ENCODE measurements at regions not wholly inside any gene's neighbourhood (a gene's known extent, or its start where the extent isn't known, plus 50 kb on each side); places are given as distances from the start of the nearest gene placed in this dataset.
"Not testable (repeated sequence)": the region's sequence is repeated elsewhere in the genome, so short reads cannot be mapped to it uniquely, and the experiment has no call there.

DNA sequence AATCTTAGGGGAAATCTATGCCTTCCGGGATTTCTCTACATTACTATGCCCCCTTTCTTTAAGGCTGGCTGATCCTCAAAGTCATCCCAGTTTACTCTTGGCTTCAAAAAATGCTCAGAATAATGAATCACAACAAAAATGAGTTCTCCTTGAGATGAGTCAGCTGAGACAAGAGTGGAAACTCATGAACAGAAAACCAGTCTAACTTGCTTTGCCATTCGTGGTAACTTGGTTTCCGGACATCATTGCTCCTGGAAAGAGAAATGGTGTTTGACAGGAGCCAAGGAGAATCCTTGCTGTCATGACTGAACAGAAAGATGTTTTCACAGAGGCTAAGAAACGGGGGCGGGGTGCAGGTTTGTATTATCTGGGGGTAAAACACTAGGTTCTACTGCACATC, 435.6 kb upstream of the DYNLRB2 start:
- POLR2A ChIA-PET, result no interaction called here
- Mint-ChIP-seq H3K36me3 (no peaks in the 10 kb centered on the region), H3K9me3 (peaks cover 0 to 7% (median 0%) of the 10 kb centered on the region in 9 donors), H3K27me3 (peaks cover 4 to 17% (median 13%) of the 10 kb centered on the region in 5 donors), H3K4me3 (no peak overlapping the region), H3K27ac (no peak overlapping the region), H3K4me1 (no peaks in the 10 kb centered on the region)
- DNase-seq (no peak), ATAC-seq (no peak)

DNA sequence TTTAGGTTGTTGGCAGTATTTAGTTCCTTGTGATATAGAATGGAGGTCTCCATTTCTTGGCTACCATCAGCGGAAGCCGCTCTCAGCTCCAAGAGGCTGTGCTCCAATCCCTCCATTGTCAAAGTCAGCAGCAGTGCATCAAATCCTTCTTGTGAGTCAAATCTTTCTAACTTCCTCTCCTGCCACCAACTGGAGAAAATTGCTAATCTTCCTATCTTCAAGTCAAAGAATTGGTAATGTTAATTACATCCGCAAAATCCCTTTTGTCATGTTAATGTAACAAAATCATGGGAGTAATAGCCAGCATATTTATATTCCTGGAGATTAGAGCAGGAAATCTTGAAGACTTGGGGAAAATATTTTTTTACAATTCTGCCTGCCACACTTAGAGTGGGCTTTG, 436.4 kb upstream of the DYNLRB2 start:
- no peak for DNase-seq

DNA sequence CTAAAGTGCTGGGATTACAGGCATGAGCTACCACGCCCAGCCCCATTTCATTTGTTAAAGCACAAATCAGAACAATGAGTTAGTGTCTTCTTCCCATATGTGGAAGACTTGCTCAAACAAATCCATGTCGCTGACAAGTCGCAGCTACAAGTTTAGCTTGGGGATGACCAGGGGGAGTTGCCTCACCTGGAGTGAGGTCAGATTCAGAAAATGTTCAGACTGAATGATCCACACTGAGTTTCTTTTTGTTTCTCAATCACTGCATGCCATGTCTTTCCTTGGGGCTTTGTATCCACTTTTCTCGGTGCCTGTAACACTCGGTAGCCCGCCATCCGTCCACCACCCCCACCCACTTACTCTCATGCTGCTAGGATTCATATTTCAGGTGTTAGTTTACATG, 437.3 kb upstream of the DYNLRB2 start:
- no peaks in the 10 kb centered on the region for H3K4me1 Mint-ChIP-seq
- ATAC-seq, result no peak
- H3K27me3 Mint-ChIP-seq, result peaks cover 4 to 19% (median 15%) of the 10 kb centered on the region in 5 donors
- H3K4me3 Mint-ChIP-seq, result no peak overlapping the region
- POLR2A ChIA-PET, result no interaction called here
- no peak overlapping the region for H3K27ac Mint-ChIP-seq
- no peaks in the 10 kb centered on the region for H3K36me3 Mint-ChIP-seq
- H3K9me3 Mint-ChIP-seq, result peaks cover 0 to 12% (median 3%) of the 10 kb centered on the region in 9 donors
- no peak for DNase-seq

More for the DNA sequence above, 436.4 kb upstream of the DYNLRB2 start:
- no peaks in the 10 kb centered on the region for H3K36me3 Mint-ChIP-seq
- no peak overlapping the region for H3K4me3 Mint-ChIP-seq
- H3K9me3 Mint-ChIP-seq, result peaks cover 0 to 7% (median 0%) of the 10 kb centered on the region in 9 donors
- no peaks in the 10 kb centered on the region for H3K4me1 Mint-ChIP-seq
- peaks cover 4 to 15% (median 13%) of the 10 kb centered on the region in 5 donors for H3K27me3 Mint-ChIP-seq
- H3K27ac Mint-ChIP-seq, result no peak overlapping the region
- POLR2A ChIA-PET, result no interaction called here
- no peak for ATAC-seq

DNA sequence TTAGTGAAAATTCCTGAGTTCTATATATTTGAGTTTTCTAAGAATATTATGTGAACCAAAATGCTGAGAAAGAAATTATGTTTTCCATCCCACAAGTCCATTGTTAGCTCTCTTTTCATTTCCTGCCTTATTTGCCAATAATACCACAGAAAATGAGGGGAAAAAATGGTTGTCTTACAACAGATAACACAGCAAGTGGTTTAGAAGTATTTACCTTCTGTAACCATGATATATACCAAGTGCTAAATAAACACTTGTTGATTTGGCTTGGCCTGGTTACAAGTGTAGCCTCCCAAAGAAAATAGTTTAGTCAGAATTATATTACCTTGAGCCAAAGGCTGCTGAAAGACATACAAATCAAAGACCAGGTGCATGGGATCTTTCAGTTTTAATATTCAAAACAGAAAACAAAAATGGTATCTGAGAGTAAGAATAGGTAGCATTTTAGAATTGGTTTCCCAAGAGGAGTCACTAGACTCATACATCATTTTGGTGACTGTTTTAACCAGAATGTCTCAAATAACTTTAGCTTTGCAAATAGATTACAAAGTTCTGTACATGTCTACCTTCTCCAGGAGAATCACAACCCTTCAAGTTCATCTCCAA, 439.8 kb upstream of the DYNLRB2 start:
- Mint-ChIP-seq H3K9me3 (peaks cover 0 to 14% (median 6%) of the 10 kb centered on the region in 9 donors), H3K27ac (no peak overlapping the region), H3K4me1 (no peaks in the 10 kb centered on the region), H3K4me3 (no peak overlapping the region), H3K36me3 (no peaks in the 10 kb centered on the region), H3K27me3 (peaks cover 4 to 22% (median 15%) of the 10 kb centered on the region in 5 donors)
- DNase-seq (no peak), ATAC-seq (no peak)
- POLR2A ChIA-PET, result no interaction called here

DNA sequence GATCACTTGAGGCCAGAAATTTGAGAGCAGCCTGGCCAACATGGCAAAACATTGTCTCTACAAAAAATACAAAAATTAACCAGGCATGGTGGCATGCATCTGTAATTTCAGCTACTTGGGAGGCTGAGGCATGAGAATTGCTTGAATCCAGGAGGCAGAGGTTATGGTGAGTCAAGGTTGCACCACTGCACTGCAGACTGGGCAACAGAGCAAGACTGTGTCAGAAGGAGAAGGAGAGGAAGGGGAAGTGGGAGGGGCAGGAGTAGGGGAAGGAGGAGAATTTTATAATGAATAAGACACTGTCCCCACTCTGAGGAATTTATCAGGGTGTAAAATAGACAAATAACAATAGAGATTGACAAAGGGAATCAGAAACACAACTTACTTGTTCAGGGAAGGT, 440.6 kb upstream of the DYNLRB2 start:
- no peak overlapping the region for H3K27ac Mint-ChIP-seq
- POLR2A ChIA-PET, result no interaction called here
- no peaks in the 10 kb centered on the region for H3K36me3 Mint-ChIP-seq

DNA sequence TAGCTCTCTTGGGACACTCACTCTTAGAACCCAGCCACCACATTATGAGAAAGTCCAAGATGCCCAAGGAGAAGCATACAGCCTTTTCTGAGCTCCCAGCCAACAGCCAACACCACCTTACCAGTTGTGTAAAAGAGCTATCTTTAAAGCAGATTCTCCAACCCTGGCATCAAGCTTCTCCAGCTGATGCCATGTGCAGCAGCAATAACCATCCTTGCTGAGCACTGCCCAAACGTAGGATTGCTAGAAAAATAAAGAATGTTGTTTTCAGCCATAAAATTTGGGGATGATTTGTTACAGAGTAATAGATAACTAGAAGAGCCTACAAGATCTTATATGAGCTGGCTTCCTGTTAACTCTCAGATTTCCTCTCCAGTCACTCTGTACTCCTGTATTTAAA, 443.7 kb upstream of the DYNLRB2 start:
- H3K36me3 Mint-ChIP-seq, result no peaks in the 10 kb centered on the region
- DNase-seq (no peak), ATAC-seq (no peak)
- H3K27me3 Mint-ChIP-seq, result peaks cover 0 to 19% (median 4%) of the 10 kb centered on the region in 5 donors
- peaks cover 0 to 1% (median 0%) of the 10 kb centered on the region in 4 donors for H3K4me1 Mint-ChIP-seq
- H3K27ac Mint-ChIP-seq, result no peak overlapping the region
- H3K9me3 Mint-ChIP-seq, result peaks cover 0 to 14% (median 6%) of the 10 kb centered on the region in 9 donors
- H3K4me3 Mint-ChIP-seq, result no peak overlapping the region
- POLR2A ChIA-PET, result no interaction called here

More for the DNA sequence above, 440.6 kb upstream of the DYNLRB2 start:
- no peaks in the 10 kb centered on the region for H3K4me1 Mint-ChIP-seq
- DNase-seq (no peak), ATAC-seq (no peak)
- peaks cover 0 to 14% (median 6%) of the 10 kb centered on the region in 9 donors for H3K9me3 Mint-ChIP-seq
- no peak overlapping the region for H3K4me3 Mint-ChIP-seq
- H3K27me3 Mint-ChIP-seq, result peaks cover 4 to 21% (median 14%) of the 10 kb centered on the region in 5 donors

DNA sequence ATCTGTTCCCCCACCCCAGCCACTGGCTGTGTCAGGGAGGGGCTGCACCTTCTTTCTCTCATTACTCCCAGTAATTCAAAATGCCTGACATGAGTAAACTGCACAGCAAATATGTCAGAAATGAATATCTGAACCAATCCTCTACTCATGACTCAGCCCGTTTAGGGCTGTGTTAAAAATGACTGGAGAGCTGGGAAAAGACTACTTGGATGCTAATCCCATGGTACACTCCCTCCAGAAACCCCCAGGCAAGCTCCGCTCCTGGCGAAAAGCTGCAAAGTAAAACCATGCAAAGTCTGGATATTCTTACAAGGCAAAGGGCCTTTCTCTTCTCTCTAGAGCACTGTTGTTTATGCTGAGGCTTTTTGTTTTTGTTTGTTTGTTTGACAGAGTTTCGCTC, 448.1 kb upstream of the DYNLRB2 start:
- H3K27me3 Mint-ChIP-seq, result peaks cover 0 to 15% (median 1%) of the 10 kb centered on the region in 5 donors
- peaks cover 0 to 15% (median 2%) of the 10 kb centered on the region in 9 donors for H3K9me3 Mint-ChIP-seq
- H3K36me3 Mint-ChIP-seq, result no peaks in the 10 kb centered on the region
- DNase-seq, result no peak
- ATAC-seq, result no peak
- POLR2A ChIA-PET, result no interaction called here
- H3K27ac Mint-ChIP-seq, result no peak overlapping the region
- H3K4me3 Mint-ChIP-seq, result no peak overlapping the region
- H3K4me1 Mint-ChIP-seq, result peaks cover 0 to 1% (median 0%) of the 10 kb centered on the region in 4 donors

DNA sequence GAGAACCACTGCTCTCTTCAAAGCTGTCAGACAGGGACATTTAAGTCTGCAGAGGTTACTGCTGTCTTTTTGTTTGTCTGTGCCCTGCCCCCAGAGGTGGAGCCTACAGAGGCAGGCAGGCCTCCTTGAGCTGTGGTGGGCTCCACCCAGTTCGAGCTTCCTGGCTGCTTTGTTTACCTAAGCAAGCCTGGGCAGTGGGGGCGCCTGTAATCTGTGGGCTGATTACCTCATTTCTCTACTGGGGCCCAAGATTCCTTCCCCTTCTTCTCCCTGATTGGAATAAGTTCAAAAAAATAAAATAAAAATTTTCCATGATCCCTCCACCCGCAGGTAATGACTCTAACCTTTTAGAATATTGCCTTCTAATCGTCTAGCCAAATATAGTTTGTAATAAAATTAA, 449.3 kb upstream of the DYNLRB2 start:
- H3K4me3 Mint-ChIP-seq, ATAC-seq, H3K36me3 Mint-ChIP-seq, DNase-seq, POLR2A ChIA-PET, H3K4me1 Mint-ChIP-seq, H3K27ac Mint-ChIP-seq: not testable (repeated sequence)
- Mint-ChIP-seq H3K27me3 (peaks cover 0 to 11% (median 1%) of the 10 kb centered on the region in 5 donors), H3K9me3 (peaks cover 0 to 10% (median 0%) of the 10 kb centered on the region in 9 donors)

DNA sequence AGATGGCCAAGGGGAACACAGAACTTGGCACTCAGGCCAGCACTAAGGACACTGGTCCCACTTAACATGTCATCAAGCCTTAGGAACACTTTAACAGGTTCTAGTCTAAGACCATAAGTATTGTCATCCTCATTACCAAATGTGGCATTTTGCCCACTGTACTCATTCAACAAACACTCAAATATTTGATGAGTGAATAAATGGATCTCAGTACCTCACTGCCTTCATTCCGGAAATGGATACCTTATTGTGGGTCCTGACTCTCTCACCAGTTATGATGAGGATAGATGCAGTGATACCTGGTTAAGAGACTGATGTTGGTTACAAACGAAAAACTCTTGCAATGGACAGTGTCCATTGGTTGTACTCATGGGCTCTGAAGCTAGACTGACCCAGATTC, 455.2 kb upstream of the DYNLRB2 start:
- peaks cover 0 to 2% (median 0%) of the 10 kb centered on the region in 9 donors for H3K9me3 Mint-ChIP-seq
- no peak for ATAC-seq
- no peak overlapping the region for H3K4me3 Mint-ChIP-seq
- H3K36me3 Mint-ChIP-seq, result no peaks in the 10 kb centered on the region
- no peaks in the 10 kb centered on the region for H3K27me3 Mint-ChIP-seq
- no peak for DNase-seq
- no peaks in the 10 kb centered on the region for H3K4me1 Mint-ChIP-seq
- H3K27ac Mint-ChIP-seq, result no peak overlapping the region
- POLR2A ChIA-PET, result no interaction called here

DNA sequence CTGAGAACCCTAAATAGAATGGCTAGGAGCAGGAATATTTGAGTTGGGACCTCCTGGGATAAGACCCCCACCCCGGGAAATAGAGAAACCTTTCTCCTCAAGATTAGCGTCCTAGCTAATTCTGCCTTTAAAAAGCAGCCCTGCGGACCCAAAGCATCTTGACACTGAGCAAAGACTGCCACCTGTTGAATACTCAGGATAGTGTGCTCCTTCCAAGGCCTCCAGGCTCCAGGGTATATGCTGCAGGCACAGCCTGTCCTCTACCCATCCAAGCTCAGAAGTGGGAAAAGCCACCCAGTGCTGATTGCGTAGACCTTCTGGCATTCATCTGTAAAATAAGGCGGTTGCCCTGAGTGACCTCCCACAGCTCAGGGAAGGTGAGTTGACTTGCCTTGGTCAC, 456.2 kb upstream of the DYNLRB2 start:
- H3K27me3 Mint-ChIP-seq, result no peaks in the 10 kb centered on the region
- no peak overlapping the region for H3K4me3 Mint-ChIP-seq
- no peaks in the 10 kb centered on the region for H3K4me1 Mint-ChIP-seq
- H3K27ac Mint-ChIP-seq, result no peak overlapping the region
- DNase-seq (no peak), ATAC-seq (no peak)
- no peaks in the 10 kb centered on the region for H3K36me3 Mint-ChIP-seq
- peaks cover 0 to 2% (median 0%) of the 10 kb centered on the region in 9 donors for H3K9me3 Mint-ChIP-seq
- POLR2A ChIA-PET, result no interaction called here

DNA sequence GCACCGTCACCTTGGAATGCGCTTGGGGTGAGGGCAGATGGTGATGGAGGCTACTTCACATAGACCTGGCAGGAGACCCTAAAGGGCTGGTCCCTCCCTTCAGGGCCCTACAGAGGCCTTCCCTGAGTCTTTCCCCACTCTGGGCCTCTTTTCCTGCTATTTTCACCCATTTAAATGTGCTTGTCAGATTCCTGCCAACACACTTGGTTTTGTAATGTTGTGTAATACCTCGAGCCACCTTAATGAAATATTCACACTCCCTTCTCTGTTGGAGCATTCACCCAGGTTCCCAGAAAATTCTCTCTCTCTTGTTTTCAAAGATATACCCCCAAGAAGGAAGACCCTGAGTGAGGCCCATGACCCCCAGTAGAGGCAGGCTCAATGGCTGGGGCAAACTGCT, 456.6 kb upstream of the DYNLRB2 start:
- ATAC-seq (no peak), DNase-seq (no peak)
- H3K27me3 Mint-ChIP-seq, result no peaks in the 10 kb centered on the region
- H3K27ac Mint-ChIP-seq, result no peak overlapping the region
- H3K4me3 Mint-ChIP-seq, result no peak overlapping the region
- no peaks in the 10 kb centered on the region for H3K36me3 Mint-ChIP-seq
- POLR2A ChIA-PET, result no interaction called here
- no peaks in the 10 kb centered on the region for H3K4me1 Mint-ChIP-seq
- H3K9me3 Mint-ChIP-seq, result peaks cover 0 to 2% (median 0%) of the 10 kb centered on the region in 9 donors

DNA sequence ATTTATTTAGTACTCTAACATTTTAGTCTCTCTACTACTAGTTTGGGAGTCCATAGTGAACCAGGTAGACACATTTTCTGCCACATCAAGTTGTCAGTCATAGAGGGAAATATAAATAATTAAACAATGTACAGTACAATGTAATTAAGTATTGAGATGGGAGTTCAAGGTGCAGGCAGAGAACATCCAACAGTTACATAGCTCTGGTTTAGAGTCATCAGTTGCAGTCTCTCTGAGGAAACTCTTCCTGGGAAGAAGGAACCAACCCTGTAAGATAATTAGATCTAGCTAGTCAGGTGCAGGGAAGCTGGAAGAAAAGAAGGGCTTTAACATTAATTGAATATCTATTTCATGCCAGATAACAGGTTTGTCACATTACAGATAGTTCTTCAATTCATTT, 457.9 kb upstream of the DYNLRB2 start:
- no peak for DNase-seq
- Mint-ChIP-seq H3K27me3 (no peaks in the 10 kb centered on the region), H3K4me3 (no peak overlapping the region), H3K9me3 (peaks cover 0 to 2% (median 0%) of the 10 kb centered on the region in 9 donors), H3K4me1 (no peaks in the 10 kb centered on the region), H3K36me3 (no peaks in the 10 kb centered on the region), H3K27ac (no peak overlapping the region)
- no peak for ATAC-seq
- POLR2A ChIA-PET, result no interaction called here

DNA sequence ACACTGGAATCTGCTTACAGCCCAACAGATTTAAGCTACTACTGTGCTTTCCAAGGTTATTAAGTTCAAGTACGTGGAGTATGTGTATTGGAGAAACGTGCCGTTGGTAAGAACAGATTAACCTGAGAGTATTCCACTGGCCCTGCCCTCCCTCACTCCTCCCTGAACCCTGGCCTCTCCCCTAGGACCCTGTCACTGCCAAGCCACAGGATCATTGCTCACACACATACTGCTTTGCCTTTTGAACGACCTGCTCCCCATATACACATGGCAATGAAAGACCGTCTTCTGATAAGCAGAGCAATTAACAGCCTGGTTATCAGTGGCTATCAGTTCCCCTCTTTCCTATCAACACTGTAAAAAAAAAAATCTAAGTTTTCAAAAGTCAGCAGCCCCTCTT, 458.9 kb upstream of the DYNLRB2 start:
- DNase-seq, result no peak
- Mint-ChIP-seq H3K4me3 (no peak overlapping the region), H3K36me3 (no peaks in the 10 kb centered on the region), H3K27ac (no peak overlapping the region), H3K27me3 (peaks cover 0 to 4% (median 0%) of the 10 kb centered on the region in 5 donors), H3K9me3 (peaks cover 0 to 2% (median 0%) of the 10 kb centered on the region in 9 donors), H3K4me1 (no peaks in the 10 kb centered on the region)
- ATAC-seq, result no peak
- POLR2A ChIA-PET, result no interaction called here

DNA sequence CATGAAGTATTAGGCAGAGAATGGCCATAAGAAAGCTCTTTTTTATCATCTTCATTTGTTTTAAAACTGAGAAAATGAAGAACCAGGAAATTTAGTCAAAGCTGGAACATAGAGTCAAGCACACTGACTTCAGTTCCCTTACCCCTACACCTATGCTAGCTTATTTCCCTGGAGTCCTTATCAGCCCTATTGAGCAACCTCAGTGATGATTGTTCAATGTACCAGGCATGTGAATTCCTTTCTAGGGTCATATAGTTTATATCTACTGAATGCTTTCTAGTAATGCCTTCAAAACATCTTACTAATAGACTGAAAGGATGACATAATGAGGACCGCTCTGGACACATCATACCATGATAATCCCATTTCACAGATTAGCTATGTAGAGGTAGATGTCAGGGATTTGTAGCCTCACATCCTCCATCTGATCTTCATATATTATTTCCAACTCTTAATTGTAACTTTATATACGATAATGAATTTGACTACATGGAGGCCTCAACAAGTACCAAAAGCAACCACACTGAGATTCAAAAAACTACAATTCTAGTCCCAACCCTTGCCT, 460.4 kb upstream of the DYNLRB2 start:
- H3K27me3 Mint-ChIP-seq, result peaks cover 0 to 6% (median 0%) of the 10 kb centered on the region in 5 donors
- POLR2A ChIA-PET, result no interaction called here
- H3K4me3 Mint-ChIP-seq, result no peak overlapping the region
- peaks cover 0 to 2% (median 0%) of the 10 kb centered on the region in 9 donors for H3K9me3 Mint-ChIP-seq
- DNase-seq, result no peak
- ATAC-seq, result no peak
- no peak overlapping the region for H3K27ac Mint-ChIP-seq
- H3K4me1 Mint-ChIP-seq, result no peaks in the 10 kb centered on the region
- H3K36me3 Mint-ChIP-seq, result no peaks in the 10 kb centered on the region

Data from naive thymus-derived CD8-positive, alpha-beta T cell (primary cell).